HG03565 (cell line): ENCODE measurements at regions not wholly inside any gene's neighbourhood (a gene's known extent, or its start where the extent isn't known, plus 50 kb on each side); places are given as distances from the start of the nearest gene placed in this dataset.
"Not testable (repeated sequence)": the region's sequence is repeated elsewhere in the genome, so short reads cannot be mapped to it uniquely, and the experiment has no call there.

ENCODE experiments used
- ATAC-seq: cut with Tn5 transposase; IDR thresholded peaks from one replicate; pipeline ENCODE4 v1.9.1; 2021; ENCODE audit warnings: mild to moderate bottlenecking, moderate library complexity; ENCODE audit not compliant: unreplicated experiment

DNA sequence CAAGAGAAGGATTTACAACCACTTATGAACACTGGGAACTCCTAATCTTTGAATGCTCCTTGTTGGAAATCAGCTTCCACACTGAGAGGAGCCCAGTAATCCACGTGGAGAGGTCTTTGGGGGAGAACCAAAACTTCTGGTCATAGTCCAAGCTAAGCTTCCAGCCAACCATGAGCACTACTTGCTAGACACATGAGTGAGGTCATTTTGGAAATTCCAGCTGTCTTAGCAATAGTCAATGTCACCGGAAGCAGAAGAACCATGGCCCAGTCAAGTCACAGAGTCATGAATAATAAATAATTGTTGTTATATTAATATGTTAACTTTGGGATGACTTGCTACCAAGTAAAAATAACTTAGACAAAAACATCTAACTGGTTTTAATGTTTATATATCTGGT, 324.9 kb upstream of the SGCG start:
- no peak for ATAC-seq

DNA sequence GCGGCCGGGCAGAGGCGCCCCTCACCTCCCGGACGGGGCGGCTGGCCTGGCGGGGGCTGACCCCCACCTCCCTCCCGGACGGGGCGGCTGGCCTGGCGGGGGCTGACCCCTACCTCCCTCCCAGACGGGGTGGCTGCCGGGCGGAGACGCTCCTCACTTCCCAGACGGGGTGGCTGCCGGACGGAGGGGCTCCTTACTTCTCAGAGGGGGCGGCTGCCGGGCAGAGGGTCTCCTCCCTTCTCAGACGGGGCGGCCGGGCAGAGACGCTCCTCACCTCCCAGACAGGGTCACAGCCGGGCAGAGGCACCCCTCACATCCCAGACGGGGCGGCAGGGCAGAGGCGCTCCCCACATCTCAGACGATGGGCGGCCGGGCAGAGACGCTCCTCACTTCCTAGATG, 321.8 kb upstream of the SGCG start:
- ATAC-seq: not testable (repeated sequence)

DNA sequence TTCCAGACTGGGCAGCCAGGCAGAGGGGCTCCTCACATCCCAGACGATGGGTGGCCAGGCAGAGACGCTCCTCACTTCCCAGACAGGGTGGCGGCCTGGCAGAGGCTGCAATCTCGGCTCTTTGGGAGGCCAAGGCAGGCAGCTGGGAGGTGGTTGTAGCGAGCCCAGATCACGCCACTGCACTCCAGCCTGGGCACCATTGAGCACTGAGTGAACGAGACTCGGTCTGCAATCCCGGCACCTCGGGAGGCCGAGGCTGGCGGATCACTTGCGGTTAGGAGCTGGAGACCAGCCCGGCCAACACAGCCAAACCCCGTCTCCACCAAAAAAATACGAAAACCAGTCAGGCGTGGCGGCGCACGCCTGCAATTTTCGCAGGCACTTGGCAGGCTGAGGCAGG, 321.4 kb upstream of the SGCG start:
- ATAC-seq: not testable (repeated sequence)

DNA sequence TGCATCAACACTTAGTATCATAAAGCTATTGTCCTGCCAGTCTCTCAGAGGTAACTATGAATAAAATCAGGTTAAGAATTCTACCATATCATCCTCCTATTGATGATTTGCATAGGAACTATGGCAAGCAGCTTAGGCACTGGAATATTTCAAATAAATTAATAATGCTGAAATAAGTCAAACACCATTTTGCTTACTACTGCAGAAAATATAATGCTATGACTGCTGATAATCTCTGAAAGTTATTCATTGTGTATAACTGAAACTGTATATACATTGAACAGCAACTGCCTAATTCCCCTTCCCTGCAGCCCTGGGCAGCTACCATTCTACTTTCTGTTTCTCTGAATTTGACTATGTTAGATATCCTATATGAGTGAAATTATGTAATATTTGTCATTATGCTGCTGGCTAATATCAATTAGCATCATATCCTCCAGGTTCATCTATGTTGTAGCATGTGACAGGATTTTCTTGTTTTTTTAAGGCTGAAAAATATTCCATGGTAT, 318.8 kb upstream of the SGCG start:
- ATAC-seq: no peak

- no peak for ATAC-seq
These were observed 318.3 kb upstream of the SGCG start for GRCh38 chr13:22862478-22862877.

- ATAC-seq: no peak
These were observed 314.6 kb upstream of the SGCG start for GRCh38 chr13:22866221-22866620.

- ATAC-seq: no peak
These were observed 309.5 kb upstream of the SGCG start for GRCh38 chr13:22871231-22871630.

GRCh38 chr13:22874839-22875238, 305.9 kb upstream of the SGCG start:
- no peak for ATAC-seq

GRCh38 chr13:22877421-22877820, 303.4 kb upstream of the SGCG start:
- no peak for ATAC-seq

DNA sequence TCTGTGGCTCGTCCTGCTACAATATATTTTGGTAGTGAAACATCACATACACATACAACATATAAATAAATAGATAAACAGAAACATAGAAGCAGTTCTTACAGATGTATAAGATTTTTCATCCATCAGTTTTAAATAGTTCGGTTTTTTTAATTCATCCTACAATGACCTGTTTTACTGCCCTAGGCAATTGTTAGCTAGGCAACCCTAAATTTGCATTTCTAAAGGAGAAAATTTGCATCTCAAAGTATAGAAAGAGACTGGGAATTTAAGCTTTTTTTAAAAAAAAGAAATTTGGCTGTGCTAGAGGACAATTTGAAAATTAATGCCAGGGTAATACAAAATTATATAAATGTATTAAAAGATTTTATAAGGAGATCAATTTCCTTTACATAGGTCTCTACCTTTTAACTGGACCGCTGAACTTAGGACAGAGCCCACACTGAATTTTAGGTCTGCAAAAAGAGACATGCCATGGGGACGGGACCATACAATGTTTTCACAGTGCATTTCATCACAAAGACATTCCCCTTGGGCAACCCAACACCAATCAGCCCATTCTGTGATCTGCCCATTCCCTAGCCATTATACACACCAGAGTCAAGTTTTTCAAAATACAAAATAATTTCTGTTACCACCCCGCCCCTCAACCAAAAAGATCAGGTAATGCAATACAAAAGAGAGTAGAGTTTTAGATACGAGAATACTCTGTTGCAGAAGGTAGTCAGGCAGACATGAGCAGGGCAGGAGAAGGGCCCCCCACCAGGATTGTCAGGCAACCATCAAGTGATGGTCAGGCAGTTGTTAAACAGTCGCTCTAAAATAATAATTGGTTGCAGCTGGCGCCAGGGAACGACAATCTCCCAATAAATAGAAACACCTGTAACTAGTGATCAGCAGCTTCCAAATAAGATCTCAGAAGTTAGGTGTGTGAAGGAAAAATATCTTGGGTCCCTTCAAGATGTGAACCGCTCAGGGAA, 299.7 kb upstream of the SGCG start:
- no peak for ATAC-seq

- ATAC-seq: not testable (repeated sequence)
These were observed 298.8 kb upstream of the SGCG start for GRCh38 chr13:22881721-22882608.

DNA sequence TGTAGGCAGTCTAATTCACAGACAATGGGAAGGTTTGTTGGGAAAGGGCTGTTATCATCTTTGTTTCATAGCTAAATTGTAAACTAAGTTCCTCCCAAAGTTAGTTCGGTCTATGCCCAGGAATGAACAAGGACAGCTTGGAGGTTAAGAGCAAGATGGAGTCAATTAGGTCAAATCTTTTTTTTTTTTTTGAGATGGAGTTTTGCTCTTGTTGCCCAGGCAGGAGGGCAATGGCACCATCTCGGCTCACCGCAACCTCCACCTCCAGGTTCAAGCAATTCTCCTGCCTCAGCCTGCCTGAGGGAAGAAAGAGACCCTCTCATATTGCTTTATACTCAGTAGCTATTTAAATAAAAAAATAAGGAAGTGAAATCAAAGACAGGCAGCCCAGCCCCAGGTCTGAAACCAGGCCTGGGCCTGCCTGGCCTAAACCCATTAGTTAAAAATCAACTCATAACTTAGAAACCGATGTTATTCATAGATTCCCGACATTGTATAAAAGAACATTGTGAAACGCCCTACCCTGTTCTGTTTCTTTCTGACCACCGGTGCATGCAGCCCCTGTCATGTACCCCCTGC, 297.4 kb upstream of the SGCG start:
- ATAC-seq: no peak

DNA sequence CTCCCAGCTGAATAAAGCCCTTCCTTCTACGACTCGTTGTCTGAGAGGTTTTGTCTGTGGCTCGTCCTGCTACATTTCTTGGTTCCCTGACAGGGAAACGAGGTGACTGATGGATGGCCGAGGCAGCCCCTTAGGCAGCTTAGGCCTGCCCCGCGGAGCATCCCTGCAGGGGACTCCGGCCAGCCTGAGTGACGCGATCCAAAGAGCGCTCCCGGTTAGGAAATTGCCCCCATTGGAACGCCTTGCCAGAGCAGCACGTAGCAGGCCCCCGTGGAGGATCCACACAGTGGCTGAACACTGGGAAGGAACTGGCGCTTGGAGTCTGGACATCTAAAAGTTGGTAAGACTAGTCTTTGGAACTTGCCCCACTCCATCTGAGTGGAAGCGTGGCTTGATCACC, 296.8 kb upstream of the SGCG start:
- ATAC-seq: no peak

GRCh38 chr13:22886061-22886460, 294.7 kb upstream of the SGCG start:
- ATAC-seq: not testable (repeated sequence)

GRCh38 chr13:22889376-22889775, 291.4 kb upstream of the SGCG start:
- ATAC-seq: not testable (repeated sequence)

- no peak for ATAC-seq
These were observed 287.6 kb upstream of the SGCG start for GRCh38 chr13:22893204-22893603.

DNA sequence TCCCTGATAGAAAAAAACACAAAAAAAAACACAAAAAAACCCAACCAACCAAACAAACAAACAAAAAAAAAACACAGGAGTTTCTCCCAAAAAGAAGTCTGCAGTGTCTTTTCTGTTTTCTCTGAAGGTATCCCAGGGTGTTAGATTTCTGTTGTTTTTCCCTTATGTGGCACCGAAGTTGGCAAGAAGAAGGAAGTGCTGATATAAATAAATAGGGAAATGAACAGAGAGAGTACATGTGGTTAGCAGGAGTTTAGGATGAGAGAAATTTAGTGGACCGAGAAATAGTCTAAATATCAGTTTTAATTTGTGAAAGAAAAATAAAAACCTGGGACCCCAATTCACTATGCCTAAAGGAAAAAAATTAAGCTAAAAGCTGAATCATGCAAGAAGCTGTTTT, 287.0 kb upstream of the SGCG start:
- no peak for ATAC-seq

- ATAC-seq: no peak
These were observed 283.0 kb upstream of the SGCG start for GRCh38 chr13:22897571-22898314.

- not testable (repeated sequence) for ATAC-seq
These were observed 280.3 kb upstream of the SGCG start for GRCh38 chr13:22900416-22900951.

- no peak for ATAC-seq
These were observed 277.5 kb upstream of the SGCG start for GRCh38 chr13:22903301-22903700.
